GM19239 (cell line): ENCODE measurements at regions not wholly inside any gene's neighbourhood (a gene's known extent, or its start where the extent isn't known, plus 50 kb on each side); places are given as distances from the start of the nearest gene placed in this dataset.
A peak's percentile ranks its signal among the peaks of the same experiment; 100 is the strongest.

Experiments
- DNase-seq: peaks from one replicate; pipeline ENCODE4 v3.0.0; 2011; ENCODE audit warnings: low spot score; ENCODE audit not compliant: insufficient read length
- FAIRE-seq: peaks from 2 replicates; lab custom pipeline; 2011; peaks lifted over from hg19 to GRCh38; lab: Jason Lieb, UNC

- FAIRE-seq: no peak
- DNase-seq: no peak
These were observed 260.5 kb downstream of the RFC3 start for GRCh38 chr13:34078334-34078999.

GRCh38 chr13:34085204-34085603 is 267.3 kb downstream of the RFC3 start:
- no peak for FAIRE-seq
- no peak for DNase-seq

- DNase-seq (peak; percentile 1), FAIRE-seq (peak; percentile 26)
These were observed 268.3 kb downstream of the RFC3 start for GRCh38 chr13:34086281-34086680.

DNA sequence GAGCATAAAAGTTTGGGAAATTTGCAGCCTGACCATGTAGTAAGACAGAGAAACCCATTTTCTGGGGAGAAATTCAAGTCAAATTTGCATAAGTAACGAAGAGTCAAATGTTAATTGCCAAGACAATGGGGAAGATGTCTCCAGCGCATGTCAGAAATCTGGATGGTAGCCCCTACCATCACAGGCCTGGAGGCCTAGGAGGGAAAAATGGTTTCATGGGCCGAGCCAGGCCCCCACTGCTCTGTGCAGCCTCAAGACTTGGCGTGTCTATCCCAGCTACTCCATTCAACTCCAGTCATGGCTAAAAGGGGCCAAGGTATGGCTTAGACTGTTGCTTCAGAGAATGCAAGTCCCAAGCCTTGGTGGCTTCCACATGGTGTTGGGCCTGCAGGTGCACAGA is 269.8 kb downstream of the RFC3 start:
- DNase-seq (no peak), FAIRE-seq (no peak)

- no peak for FAIRE-seq
- DNase-seq: no peak
These were observed 285.9 kb downstream of the RFC3 start for GRCh38 chr13:34103854-34104253.

- DNase-seq: no peak
- no peak for FAIRE-seq
These were observed 286.9 kb downstream of the RFC3 start for GRCh38 chr13:34104853-34105252.

DNA sequence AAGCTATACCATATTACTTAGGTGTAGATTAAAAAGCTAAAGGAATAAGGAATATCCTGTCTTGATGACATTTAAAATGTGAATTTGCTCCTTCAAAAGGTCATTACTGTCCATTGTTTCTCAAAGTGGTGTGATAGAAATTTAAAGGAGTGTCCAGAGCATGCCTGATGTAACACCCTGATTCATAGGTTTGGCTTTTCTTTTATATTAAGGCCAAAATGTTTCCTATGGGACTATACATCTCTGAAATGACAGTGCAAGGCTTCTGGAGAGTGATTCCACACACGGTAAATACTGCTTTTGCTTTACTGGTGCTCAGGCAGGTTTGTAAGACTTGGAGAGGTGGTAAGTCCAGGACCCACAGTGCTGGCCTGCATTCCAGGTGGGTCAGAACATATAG is 289.9 kb downstream of the RFC3 start:
- FAIRE-seq (no peak), DNase-seq (no peak)

DNA sequence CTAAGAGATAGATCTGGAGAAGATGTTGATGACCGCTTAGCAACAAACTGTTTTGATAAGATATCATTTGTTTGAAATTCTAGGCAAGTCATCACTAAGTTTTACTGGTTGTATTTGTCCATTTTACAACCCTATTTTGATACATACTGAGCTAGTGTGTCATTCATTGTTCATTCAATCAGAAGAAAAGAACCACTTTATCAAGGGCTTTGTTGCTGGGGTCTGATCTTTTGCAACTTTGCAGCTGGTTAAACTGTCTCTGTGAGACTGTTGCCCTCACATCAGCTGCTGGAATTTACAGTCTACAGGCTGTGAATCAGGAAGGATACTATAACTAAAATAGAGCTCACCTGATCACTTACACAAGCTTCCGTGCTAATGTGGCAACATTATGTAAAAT is 290.5 kb downstream of the RFC3 start:
- FAIRE-seq (no peak), DNase-seq (no peak)

DNA sequence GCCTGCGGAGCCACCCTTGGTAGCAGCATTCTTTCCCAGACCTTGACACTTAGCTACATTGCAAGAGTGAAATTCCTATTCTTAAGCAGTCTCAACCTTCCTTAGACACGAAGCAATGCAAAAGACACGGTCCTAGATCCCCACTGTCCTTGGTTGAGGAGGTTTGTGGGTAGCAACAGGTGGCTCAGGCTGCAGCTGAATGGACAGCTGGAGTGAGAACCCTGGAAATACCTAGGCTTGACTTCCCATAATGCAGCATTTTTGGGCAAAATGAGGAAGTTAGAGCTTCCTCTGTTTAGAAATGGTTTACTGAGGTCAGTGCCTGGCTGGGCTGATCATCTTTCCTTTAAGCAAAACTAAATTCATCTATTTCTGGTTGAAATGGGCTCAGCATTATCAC is 296.6 kb downstream of the RFC3 start:
- FAIRE-seq: no peak
- DNase-seq: no peak

DNA sequence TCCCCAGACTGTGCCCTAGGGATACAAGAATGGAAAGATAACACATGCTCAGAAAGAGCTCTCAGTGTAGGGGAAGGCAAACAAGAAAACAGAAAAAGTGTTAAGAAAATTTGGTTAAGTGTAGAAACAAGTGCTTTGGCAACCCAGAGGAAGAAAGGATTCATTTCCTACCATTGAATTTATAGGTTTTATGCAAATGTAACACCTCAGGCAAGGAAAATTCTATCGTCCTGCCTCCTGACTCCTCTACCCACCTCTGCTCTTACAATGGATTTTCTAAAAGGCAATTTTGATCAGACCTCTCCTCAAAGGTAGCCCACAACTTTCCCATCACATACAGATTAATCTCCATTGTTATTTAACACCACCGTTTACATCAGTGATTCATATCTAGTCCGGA is 298.7 kb downstream of the RFC3 start:
- FAIRE-seq (no peak), DNase-seq (no peak)

DNA sequence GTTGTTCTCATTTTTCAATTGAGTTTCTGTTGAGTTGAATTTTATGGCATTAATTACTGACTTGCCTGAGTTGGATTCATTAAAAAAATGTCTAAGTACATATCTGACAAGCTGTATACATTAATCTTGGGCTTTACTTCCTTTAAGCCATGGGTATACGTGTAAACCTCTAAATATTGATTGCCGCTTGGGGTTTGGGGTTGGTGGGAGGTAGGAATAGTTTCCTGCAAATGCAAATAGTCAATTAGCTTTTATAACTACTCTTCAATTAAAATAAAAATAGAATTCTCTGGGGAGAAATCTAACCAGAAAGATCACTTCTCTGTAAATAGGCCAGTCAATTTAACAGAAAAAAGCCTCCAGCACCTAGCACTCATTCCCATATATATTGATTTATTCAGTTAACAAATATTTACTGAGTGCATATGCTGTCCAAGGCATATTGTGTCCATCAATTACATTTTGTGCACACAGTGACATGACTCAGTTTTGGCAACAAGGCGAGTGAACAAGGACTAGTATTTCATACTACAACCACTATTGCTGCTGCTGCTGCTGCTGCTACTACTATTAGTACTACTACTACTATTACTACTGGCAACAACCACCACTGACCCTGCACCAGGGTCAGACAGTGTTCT is 306.8 kb downstream of the RFC3 start:
- DNase-seq: no peak
- FAIRE-seq: no peak

DNA sequence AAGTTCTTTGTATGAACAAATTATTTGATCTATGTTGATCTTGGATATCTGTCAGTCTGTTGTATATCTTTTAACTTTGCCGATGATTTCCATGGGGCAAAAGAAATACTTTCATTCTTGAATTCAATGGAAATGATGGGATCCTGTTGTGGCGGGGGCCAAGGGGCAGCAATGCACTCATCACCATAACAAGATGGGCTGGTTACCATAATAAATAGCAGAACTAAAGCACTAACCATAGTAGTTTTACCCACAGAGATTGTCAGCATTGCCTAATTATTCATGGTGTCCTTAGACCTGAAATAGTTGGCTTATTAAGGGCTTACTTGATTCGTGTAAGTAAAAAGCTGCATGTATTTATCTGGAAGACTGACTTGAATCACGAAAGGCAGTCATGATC is 309.6 kb downstream of the RFC3 start:
- FAIRE-seq: no peak
- no peak for DNase-seq

- no peak for FAIRE-seq
- no peak for DNase-seq
These were observed 310.7 kb downstream of the RFC3 start for GRCh38 chr13:34128661-34129060.

DNA sequence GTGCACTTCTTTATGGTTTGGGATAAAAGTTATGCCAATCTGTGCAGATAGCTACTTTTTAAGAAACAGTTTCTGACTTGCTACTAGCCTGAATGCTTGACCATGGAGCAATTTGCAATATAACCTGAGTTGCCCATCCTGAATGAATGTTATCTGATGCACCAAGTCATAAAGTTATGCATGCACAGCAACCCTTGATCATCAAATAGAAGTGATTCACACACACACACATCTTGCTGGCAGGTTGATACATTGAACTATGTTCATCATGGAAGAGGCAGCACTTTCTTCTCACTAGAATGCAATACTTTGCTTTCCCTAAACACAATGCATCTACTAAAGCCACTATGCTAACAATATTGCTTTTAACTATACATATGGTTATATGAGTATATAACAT is 311.5 kb downstream of the RFC3 start:
- FAIRE-seq: no peak
- no peak for DNase-seq

DNA sequence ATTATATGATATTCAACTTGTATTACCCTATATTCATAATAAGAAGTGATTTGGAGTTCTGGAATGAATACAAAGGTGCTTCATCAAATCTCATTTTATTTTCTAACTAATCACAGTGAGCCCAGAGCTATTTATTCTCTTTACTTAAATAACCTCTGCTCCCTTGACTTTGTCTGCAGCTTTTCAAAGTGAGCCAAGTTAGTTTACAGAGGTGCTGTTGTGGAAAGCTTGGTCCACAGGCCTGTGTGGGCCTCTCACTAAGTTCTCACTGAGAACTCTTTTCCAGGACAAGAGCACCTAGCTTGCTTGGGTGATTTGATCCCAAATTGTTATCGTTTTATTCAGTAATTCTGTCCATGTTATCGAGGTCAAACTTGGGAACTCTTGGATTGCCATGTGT is 319.3 kb downstream of the RFC3 start:
- FAIRE-seq (no peak), DNase-seq (no peak)

DNA sequence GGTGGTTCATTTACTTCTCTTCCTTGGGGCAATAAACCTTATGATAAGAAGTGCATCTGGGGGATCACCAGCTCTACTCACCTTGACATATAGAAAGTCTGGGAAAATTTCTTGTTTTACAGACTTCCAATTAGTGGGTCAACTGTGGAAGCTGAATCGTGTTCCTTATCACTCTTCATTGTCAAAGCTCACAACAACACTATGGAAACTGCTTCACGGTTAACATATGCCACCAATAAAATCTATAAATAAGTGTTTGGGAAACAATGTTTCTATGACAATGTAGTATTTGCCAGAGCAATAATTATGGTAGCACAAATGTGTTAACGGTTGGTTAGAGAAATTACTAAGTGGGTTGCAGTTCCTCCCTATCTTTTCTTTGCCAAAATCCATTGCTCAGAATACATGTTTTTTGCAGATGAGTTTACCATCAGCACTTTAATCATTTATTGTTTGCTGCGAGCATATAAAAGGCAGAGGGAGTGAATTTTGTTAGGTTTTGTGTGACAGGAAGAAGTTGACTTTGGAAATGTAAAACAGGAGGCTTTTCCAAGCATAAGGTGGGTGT is 321.8 kb downstream of the RFC3 start:
- DNase-seq (no peak), FAIRE-seq (no peak)

GRCh38 chr13:34143637-34144036 is 325.7 kb downstream of the RFC3 start:
- FAIRE-seq (no peak), DNase-seq (no peak)

DNA sequence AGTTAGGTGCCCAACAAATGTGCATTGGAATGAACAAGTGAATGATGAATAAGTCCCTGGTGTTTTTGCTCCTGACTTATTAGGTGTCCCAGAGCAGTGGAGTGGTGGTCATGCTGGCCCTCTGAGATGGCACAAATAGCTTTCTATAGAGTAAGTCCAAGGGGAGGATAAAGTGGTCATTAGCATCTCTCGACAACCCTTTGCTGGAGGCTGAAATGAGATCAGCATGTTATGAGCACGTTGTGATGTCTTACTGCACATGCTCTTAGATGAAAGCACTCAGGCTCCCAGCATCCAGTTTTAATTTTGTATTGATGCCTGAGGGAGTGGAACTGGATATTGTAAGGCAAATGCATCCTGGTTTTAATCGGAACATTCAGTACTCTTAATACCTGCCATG is 326.2 kb downstream of the RFC3 start:
- no peak for DNase-seq
- FAIRE-seq: no peak

GRCh38 chr13:34145061-34145460 is 327.1 kb downstream of the RFC3 start:
- no peak for FAIRE-seq
- no peak for DNase-seq

- FAIRE-seq (no peak), DNase-seq (no peak)
These were observed 330.4 kb downstream of the RFC3 start for GRCh38 chr13:34148359-34148758.

GRCh38 chr13:34151885-34152284 is 333.9 kb downstream of the RFC3 start:
- DNase-seq: no peak
- FAIRE-seq: no peak

- DNase-seq (no peak), FAIRE-seq (no peak)
These were observed 334.5 kb downstream of the RFC3 start for GRCh38 chr13:34152409-34152808.
